ENCODE measurements at regions not wholly inside any gene's neighbourhood (a gene's known extent, or its start where the extent isn't known, plus 50 kb on each side); places are given as distances from the start of the nearest gene placed in this dataset.

- DNase-seq (ENCODE audit: low spot score in 2 of 2) = no peak
- intact Hi-C loops (cut with DNase I; ENCODE audit: low total_unique reads) = no loop called here
- WGBS, 2 donors = 55 to 62% methylated on average over 4 of the region's 4 CpGs
Measured at GRCh38 chr1:221994939-221995338, 253.1 kb upstream of the DUSP10 start.

GRCh38 chr1:221994274-221994698, 252.4 kb upstream of the DUSP10 start:
- no peak overlapping the region for H3K4me3 ChIP-seq (ENCODE audit: low read depth, poor library complexity, severe bottlenecking)
- TF ChIP-seq POLR2A (IDR thresholded peaks at IDR 0.05) (no peak), CTCF (IDR thresholded peaks at IDR 0.05) (no peak)
- no peak for DNase-seq (ENCODE audit: low spot score in 2 of 2)
- intact Hi-C loops (cut with DNase I; ENCODE audit: low total_unique reads) = no loop called here

More at GRCh38 chr1:221994939-221995338, 253.1 kb upstream of the DUSP10 start:
- TF ChIP-seq POLR2A (IDR thresholded peaks at IDR 0.05) = no peak
- no peak for TF ChIP-seq CTCF (IDR thresholded peaks at IDR 0.05)
- H3K4me3 ChIP-seq (ENCODE audit: low read depth, poor library complexity, severe bottlenecking) = no peak overlapping the region

- DNase-seq (ENCODE audit: low spot score in 2 of 2) = no peak
- no peak overlapping the region for H3K4me3 ChIP-seq (ENCODE audit: low read depth, poor library complexity, severe bottlenecking)
- intact Hi-C loops (cut with DNase I; ENCODE audit: low total_unique reads) = no loop called here
- TF ChIP-seq POLR2A (IDR thresholded peaks at IDR 0.05) (no peak), CTCF (IDR thresholded peaks at IDR 0.05) (no peak)
Measured at GRCh38 chr1:221993444-221993948, 251.6 kb upstream of the DUSP10 start.

GRCh38 chr1:221992427-221992826, 250.5 kb upstream of the DUSP10 start:
- no peak overlapping the region for H3K4me3 ChIP-seq (ENCODE audit: low read depth, poor library complexity, severe bottlenecking)
- TF ChIP-seq CTCF (IDR thresholded peaks at IDR 0.05) = no peak
- no peak for TF ChIP-seq POLR2A (IDR thresholded peaks at IDR 0.05)
- intact Hi-C loops (cut with DNase I; ENCODE audit: low total_unique reads) = no loop called here
- WGBS, 2 donors = 88 to 92% methylated on average over 2 of the region's 2 CpGs
- no peak for DNase-seq (ENCODE audit: low spot score in 2 of 2)

GRCh38 chr1:221991221-221991620, 249.3 kb upstream of the DUSP10 start:
- no peak for DNase-seq (ENCODE audit: low spot score in 2 of 2)
- intact Hi-C loops (cut with DNase I; ENCODE audit: low total_unique reads) = no loop called here
- TF ChIP-seq CTCF (IDR thresholded peaks at IDR 0.05) (no peak), POLR2A (IDR thresholded peaks at IDR 0.05) (no peak)

GRCh38 chr1:221989741-221990140, 247.9 kb upstream of the DUSP10 start:
- intact Hi-C loops (cut with DNase I; ENCODE audit: low total_unique reads) = no loop called here
- 91 to 94% methylated on average over 1 of the region's 1 CpG for WGBS, 2 donors
- H3K4me3 ChIP-seq (ENCODE audit: low read depth, poor library complexity, severe bottlenecking) = no peak overlapping the region
- TF ChIP-seq POLR2A (IDR thresholded peaks at IDR 0.05) (no peak), CTCF (IDR thresholded peaks at IDR 0.05) (no peak)
- DNase-seq (ENCODE audit: low spot score in 2 of 2) = no peak

More at GRCh38 chr1:221991221-221991620, 249.3 kb upstream of the DUSP10 start:
- no peak overlapping the region for H3K4me3 ChIP-seq (ENCODE audit: low read depth, poor library complexity, severe bottlenecking)
- 58 to 59% methylated on average over 1 of the region's 1 CpG for WGBS, 2 donors
